Spleen (tissue), 7 donors: ENCODE measurements at regions not wholly inside any gene's neighbourhood (a gene's known extent, or its start where the extent isn't known, plus 50 kb on each side); places are given as distances from the start of the nearest gene placed in this dataset.

Experiments
- CTCF ChIP-seq, 11 experiments: fragments of 200-600 bp in 7 of 11; fragments of 450-650 bp in 4 of 11; sonication (generic) in 4 of 11; IDR thresholded peaks in 8 of 11; conservative IDR thresholded peaks in 3 of 11; 1 replicate in 7 of 11; 2 replicates in 4 of 11; pipeline versions ENCODE4 v1.4.0 to v1.8.0; 2016 to 2021; ENCODE audit warnings: antibody characterized with exemption in 11 of 11, inconsistent platforms in 4 of 11, mild to moderate bottlenecking in 1 of 11
- POLR2AphosphoS5 ChIP-seq, 3 donors: sonication (generic); formaldehyde crosslinking; IDR thresholded peaks; one replicate each; pipeline ENCODE4 v1.5.1; 2017; ENCODE audit warnings: antibody characterized with exemption in 3 of 3
- donor health status: DM: no; HTN: no; CAD: no; lungs with moderate emphysema.
- donor health status: DM: no; HTN: no; CAD: no.
- donor health status: DM: no; HTN: no; CAD: no.

DNA sequence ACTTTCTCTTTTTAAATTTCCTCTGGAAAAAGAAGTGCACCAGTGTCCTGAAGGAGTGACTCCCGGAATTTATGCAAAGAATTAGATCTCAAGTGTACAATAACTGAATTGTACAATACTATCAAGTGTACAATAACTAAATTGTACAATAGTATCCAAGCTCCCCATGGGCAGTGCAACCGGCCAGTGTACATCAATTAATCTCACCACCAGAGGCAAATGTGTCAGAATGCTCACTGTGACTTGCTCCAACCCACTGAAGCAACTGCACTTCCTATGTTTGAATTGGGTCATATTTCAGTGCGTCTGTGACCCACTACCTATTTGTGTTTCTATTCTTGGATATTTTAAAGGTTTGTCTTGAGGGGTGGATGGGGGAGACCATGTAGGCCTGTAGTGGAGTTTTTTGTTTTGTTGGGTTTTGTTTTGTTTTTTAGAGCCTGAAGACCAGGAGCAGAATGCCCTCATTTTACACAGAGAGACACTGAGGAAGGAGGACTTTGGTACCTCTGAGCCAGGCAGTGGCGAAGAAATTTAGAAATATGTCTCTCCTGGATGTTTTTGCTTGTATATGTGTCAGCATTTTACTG is 78.5 kb upstream of the CTTNBP2 start:
- TF ChIP-seq CTCF (IDR thresholded peaks at IDR 0.05 in 8 of 11, conservative IDR thresholded peaks at IDR 0.05 in 3 of 11) (no peak), POLR2AphosphoS5 (IDR thresholded peaks at IDR 0.05) (no peak)
